Parathyroid adenoma (tissue), 2 donors: ENCODE measurements at regions not wholly inside any gene's neighbourhood (a gene's known extent, or its start where the extent isn't known, plus 50 kb on each side); places are given as distances from the start of the nearest gene placed in this dataset.

ENCODE experiments used
- H2AFZ ChIP-seq: fragments of 300-600 bp; sonication (generic); one replicate; pipeline ENCODE4 v1.7.0; 2017; ENCODE audit warnings: antibody characterized with exemption, mild to moderate bottlenecking
- H3K27ac ChIP-seq: fragments of 300-600 bp; sonication (generic); one replicate; pipeline ENCODE4 v1.7.0; 2017
- H3K27me3 ChIP-seq: fragments of 300-600 bp; sonication (generic); one replicate; pipeline ENCODE4 v1.7.0; 2017; ENCODE audit warnings: low read length; ENCODE audit not compliant: control insufficient read depth, insufficient read depth
- H3K36me3 ChIP-seq: fragments of 300-600 bp; sonication (generic); one replicate; pipeline ENCODE4 v1.7.0; 2017; ENCODE audit warnings: low read length; ENCODE audit not compliant: control insufficient read depth, insufficient read depth
- H3K4me1 ChIP-seq: fragments of 300-600 bp; sonication (generic); one replicate; pipeline ENCODE4 v1.7.0; 2017; ENCODE audit warnings: control low read depth
- H3K4me2 ChIP-seq: fragments of 300-600 bp; sonication (generic); one replicate; pipeline ENCODE4 v1.7.0; 2017; ENCODE audit warnings: low read length
- H3K4me3 ChIP-seq: fragments of 300-600 bp; sonication (generic); one replicate; pipeline ENCODE4 v1.7.0; 2017; ENCODE audit warnings: low read depth, low read length
- H3K79me2 ChIP-seq: fragments of 300-600 bp; sonication (generic); one replicate; pipeline ENCODE4 v1.7.0; 2017; ENCODE audit warnings: control low read depth
- H3K9ac ChIP-seq: fragments of 300-600 bp; sonication (generic); one replicate; pipeline ENCODE4 v1.7.0; 2017; ENCODE audit warnings: mild to moderate bottlenecking
- H3K9me3 ChIP-seq: fragments of 300-600 bp; sonication (generic); one replicate; pipeline ENCODE4 v1.7.0; 2017; ENCODE audit warnings: low read length; ENCODE audit not compliant: control insufficient read depth
- TF ChIP-seq, protein P1 (sequence below): fragments of 300-600 bp; sonication (generic); IDR thresholded peaks from one replicate; pipeline ENCODE4 v1.7.0; 2017; ENCODE audit warnings: antibody characterized with exemption, mild to moderate bottlenecking
- donor health status: primary hyperparathyroidism.

DNA sequence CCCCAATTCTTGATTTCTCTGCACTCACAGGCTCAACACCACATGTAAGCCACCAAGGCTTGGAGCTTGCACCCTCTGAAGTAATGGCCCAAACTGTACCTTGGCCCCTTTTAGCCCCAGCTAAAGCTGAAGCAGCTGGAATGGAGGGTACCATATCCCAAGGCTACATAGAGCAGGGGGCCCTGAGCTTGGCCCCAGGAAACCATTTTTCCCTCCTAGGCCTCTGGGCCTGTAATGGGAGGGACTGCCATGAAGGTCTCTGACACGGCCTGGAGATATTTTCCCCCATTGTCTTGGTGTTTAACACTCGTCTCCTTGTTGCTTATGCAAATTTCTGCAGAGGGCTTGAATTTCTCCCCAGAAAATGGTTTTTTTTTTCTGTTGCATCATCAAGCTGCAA, 69.7 kb downstream of the SKA1 start:
- H3K79me2 ChIP-seq, result no peaks in the 10 kb centered on the region
- H3K27ac ChIP-seq, result no peak overlapping the region
- TF ChIP-seq, protein P1, sequence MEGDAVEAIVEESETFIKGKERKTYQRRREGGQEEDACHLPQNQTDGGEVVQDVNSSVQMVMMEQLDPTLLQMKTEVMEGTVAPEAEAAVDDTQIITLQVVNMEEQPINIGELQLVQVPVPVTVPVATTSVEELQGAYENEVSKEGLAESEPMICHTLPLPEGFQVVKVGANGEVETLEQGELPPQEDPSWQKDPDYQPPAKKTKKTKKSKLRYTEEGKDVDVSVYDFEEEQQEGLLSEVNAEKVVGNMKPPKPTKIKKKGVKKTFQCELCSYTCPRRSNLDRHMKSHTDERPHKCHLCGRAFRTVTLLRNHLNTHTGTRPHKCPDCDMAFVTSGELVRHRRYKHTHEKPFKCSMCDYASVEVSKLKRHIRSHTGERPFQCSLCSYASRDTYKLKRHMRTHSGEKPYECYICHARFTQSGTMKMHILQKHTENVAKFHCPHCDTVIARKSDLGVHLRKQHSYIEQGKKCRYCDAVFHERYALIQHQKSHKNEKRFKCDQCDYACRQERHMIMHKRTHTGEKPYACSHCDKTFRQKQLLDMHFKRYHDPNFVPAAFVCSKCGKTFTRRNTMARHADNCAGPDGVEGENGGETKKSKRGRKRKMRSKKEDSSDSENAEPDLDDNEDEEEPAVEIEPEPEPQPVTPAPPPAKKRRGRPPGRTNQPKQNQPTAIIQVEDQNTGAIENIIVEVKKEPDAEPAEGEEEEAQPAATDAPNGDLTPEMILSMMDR, result no peak
- no peak overlapping the region for H3K9ac ChIP-seq
- no peaks in the 10 kb centered on the region for H3K9me3 ChIP-seq
- H3K27me3 ChIP-seq, result no peaks in the 10 kb centered on the region
- no peak overlapping the region for H2AFZ ChIP-seq
- H3K4me3 ChIP-seq, result no peak overlapping the region
- no peaks in the 10 kb centered on the region for H3K4me1 ChIP-seq
- no peak overlapping the region for H3K4me2 ChIP-seq
- no peaks in the 10 kb centered on the region for H3K36me3 ChIP-seq

DNA sequence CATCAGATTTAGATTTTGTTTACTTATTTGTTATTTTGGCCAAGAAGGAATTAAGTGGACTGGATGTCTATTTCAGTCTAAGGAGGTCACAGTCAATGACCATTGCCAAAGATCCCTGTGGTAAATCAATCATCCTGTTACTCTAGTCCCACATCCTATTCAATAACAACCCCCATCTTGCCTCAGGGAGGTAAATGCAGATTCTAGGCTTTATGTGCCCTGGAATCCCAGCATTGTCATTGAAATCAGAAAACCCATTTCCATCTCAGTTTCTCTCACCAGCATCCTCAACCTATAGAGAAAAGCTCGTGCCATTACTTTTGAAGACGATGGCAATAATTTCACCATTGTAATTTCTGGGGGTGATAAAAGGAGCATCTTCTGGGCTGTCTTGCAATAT, 71.8 kb downstream of the SKA1 start:
- Histone ChIP-seq H3K9me3 (no peaks in the 10 kb centered on the region), H3K9ac (no peak overlapping the region), H3K4me3 (no peak overlapping the region), H3K4me1 (no peaks in the 10 kb centered on the region), H3K4me2 (no peak overlapping the region), H2AFZ (no peak overlapping the region), H3K36me3 (no peaks in the 10 kb centered on the region), H3K27ac (no peak overlapping the region), H3K79me2 (no peaks in the 10 kb centered on the region), H3K27me3 (no peaks in the 10 kb centered on the region)
- TF ChIP-seq, protein P1, result no peak

DNA sequence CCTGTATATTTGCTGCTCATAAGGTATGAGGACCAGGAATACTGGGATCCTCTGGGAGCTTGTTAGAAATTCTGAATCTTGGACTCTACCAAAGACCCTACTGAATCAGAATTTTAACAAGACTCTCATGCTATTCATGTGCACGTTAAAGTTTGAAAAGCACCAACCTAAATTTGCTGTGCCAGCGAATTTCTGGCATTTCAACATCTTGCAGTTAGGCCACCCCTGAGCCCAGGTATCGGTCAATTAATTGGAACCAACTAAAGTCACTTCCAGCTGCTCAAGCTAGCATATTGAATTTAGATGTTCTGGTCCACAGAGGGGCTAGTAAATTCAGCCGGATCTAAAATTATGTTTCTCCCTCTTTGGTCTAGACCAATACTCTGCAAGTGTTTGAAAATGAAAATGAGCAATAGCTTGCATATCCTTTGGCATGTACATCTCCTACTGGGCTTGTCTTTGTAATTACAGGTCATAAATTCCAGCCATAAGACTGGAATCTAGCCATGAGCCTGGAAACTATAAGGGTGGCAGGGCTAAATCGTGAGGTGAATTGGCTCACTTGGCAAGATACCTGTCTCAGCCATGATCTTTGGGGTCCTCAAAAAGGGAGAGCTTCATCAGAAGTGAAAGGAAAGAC, 72.4 kb downstream of the SKA1 start:
- no peak overlapping the region for H3K4me2 ChIP-seq
- H3K36me3 ChIP-seq, result no peaks in the 10 kb centered on the region
- no peaks in the 10 kb centered on the region for H3K27me3 ChIP-seq
- no peaks in the 10 kb centered on the region for H3K9me3 ChIP-seq
- no peak overlapping the region for H2AFZ ChIP-seq
- TF ChIP-seq, protein P1, result no peak
- no peak overlapping the region for H3K4me3 ChIP-seq
- H3K79me2 ChIP-seq, result no peaks in the 10 kb centered on the region
- no peaks in the 10 kb centered on the region for H3K4me1 ChIP-seq
- H3K9ac ChIP-seq, result no peak overlapping the region
- no peak overlapping the region for H3K27ac ChIP-seq

DNA sequence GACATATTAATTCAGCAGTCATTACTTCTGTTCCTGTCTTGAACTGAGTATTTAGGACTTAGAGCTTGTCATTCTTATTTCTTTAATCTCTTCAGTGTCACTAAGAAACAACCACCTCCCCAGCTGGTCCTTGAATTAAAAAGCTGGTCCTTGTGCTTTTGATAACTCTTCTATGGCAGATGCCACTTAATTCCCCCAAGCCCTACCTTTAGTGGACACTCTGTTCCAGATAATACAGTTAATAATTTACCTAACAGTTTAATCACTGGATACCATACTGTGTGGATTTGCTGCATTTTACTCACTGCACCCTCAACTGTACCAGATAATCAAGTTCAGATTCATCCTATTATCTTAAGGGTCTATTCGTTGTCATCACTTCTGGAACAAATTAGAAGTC, 73.1 kb downstream of the SKA1 start:
- H3K9ac ChIP-seq, result no peak overlapping the region
- H3K79me2 ChIP-seq, result no peaks in the 10 kb centered on the region
- no peak overlapping the region for H3K4me2 ChIP-seq
- H2AFZ ChIP-seq, result no peak overlapping the region
- H3K36me3 ChIP-seq, result no peaks in the 10 kb centered on the region
- no peaks in the 10 kb centered on the region for H3K9me3 ChIP-seq
- no peak overlapping the region for H3K27ac ChIP-seq
- H3K27me3 ChIP-seq, result no peaks in the 10 kb centered on the region
- TF ChIP-seq, protein P1, result no peak
- no peaks in the 10 kb centered on the region for H3K4me1 ChIP-seq
- no peak overlapping the region for H3K4me3 ChIP-seq
